A673 (cell line): ENCODE measurements at regions not wholly inside any gene's neighbourhood (a gene's known extent, or its start where the extent isn't known, plus 50 kb on each side); places are given as distances from the start of the nearest gene placed in this dataset.

Source experiments
- CTCF ChIP-seq: fragments of 300-800, 200-600 bp; sonication (generic); conservative IDR thresholded peaks from 2 replicates; pipeline ENCODE4 v1.5.1; 2017; ENCODE audit warnings: low read depth, mild to moderate bottlenecking, antibody characterized with exemption, low read length, moderate library complexity, mixed read lengths
- EZH2 ChIP-seq: fragments of 200-600 bp; sonication (generic); IDR thresholded peaks from 2 replicates; pipeline ENCODE4 v1.6.1; 2017; ENCODE audit warnings: borderline replicate concordance, low read depth, mild to moderate bottlenecking, mixed read lengths, antibody characterized with exemption, low read length; ENCODE audit not compliant: poor library complexity, severe bottlenecking

- no peak for TF ChIP-seq CTCF
- TF ChIP-seq EZH2: no peak
Measured at GRCh38 chr18:66682855-66683322, 79.0 kb upstream of the CDH19 start.
